Vagina (tissue), 2 donors: ENCODE measurements at regions not wholly inside any gene's neighbourhood (a gene's known extent, or its start where the extent isn't known, plus 50 kb on each side); places are given as distances from the start of the nearest gene placed in this dataset.

Source experiments
- DNase-seq, 2 donors: peaks; one replicate each; pipeline ENCODE4 v3.0.0-alpha.2; 2017; ENCODE audit errors: extremely low spot score in 2 of 2
- H3K27ac ChIP-seq: fragments of 200-600 bp; sonication (generic); one replicate; pipeline ENCODE4 v1.5.1; 2019
- H3K27me3 ChIP-seq: fragments of 200-600 bp; sonication (generic); one replicate; pipeline ENCODE4 v1.5.1; 2019
- H3K36me3 ChIP-seq, 2 donors: fragments of 200-600 bp; sonication (generic); one replicate each; pipeline ENCODE4 v1.5.1; 2017 to 2019
- H3K4me1 ChIP-seq: fragments of 200-600 bp; sonication (generic); one replicate; pipeline ENCODE4 v1.5.1; 2019
- H3K4me3 ChIP-seq, 2 donors: fragments of 200-600 bp; sonication (generic); 1 replicate in 1 of 2; 2 replicates in 1 of 2; pipeline ENCODE4 v1.5.1; 2016 to 2019
- H3K9me3 ChIP-seq: fragments of 200-600 bp; sonication (generic); one replicate; pipeline ENCODE4 v1.5.1; 2019
- CTCF ChIP-seq, 3 experiments: fragments of 450-650 bp in 2 of 3; fragments of 200-600 bp in 1 of 3; sonication (generic) in 1 of 3; IDR thresholded peaks; one replicate each; pipeline ENCODE4 v1.5.1; 2017 to 2019; ENCODE audit warnings: antibody characterized with exemption in 3 of 3, mild to moderate bottlenecking in 2 of 3, moderate library complexity in 2 of 3
- POLR2A ChIP-seq, 2 donors: fragments of 450-650 bp; IDR thresholded peaks; one replicate each; pipeline ENCODE4 v1.6.1; 2017; ENCODE audit warnings: antibody characterized with exemption in 2 of 2, mild to moderate bottlenecking in 2 of 2, moderate library complexity in 2 of 2
- POLR2AphosphoS5 ChIP-seq, 2 donors: sonication (generic); formaldehyde crosslinking; IDR thresholded peaks; one replicate each; pipeline ENCODE4 v1.9.0; 2017; ENCODE audit warnings: antibody characterized with exemption in 2 of 2, mild to moderate bottlenecking in 2 of 2, low read depth in 1 of 2; ENCODE audit not compliant: insufficient read depth in 1 of 2
- intact Hi-C: fragments of 100-400 bp; cut with DNase I; formaldehyde crosslinking; loops from one replicate; pipeline ENCODE4 v1.15.1; 2023

GRCh38 chr5:2102819-2103776 is 220.4 kb upstream of the IRX4 start:
- H3K27me3 ChIP-seq, result no peaks in the 10 kb centered on the region
- no peak for DNase-seq
- TF ChIP-seq CTCF (IDR thresholded peaks at IDR 0.05) (no peak), POLR2AphosphoS5 (IDR thresholded peaks at IDR 0.05; ENCODE audit: insufficient read depth in 1 of 2, low read depth in 1 of 2) (no peak), POLR2A (IDR thresholded peaks at IDR 0.05) (no peak)
- H3K36me3 ChIP-seq, result no peaks in the 10 kb centered on the region
- intact Hi-C loops, result no loop called here
- H3K9me3 ChIP-seq, result no peaks in the 10 kb centered on the region
- H3K27ac ChIP-seq, result no peak overlapping the region
- no peak overlapping the region for H3K4me3 ChIP-seq
- no peaks in the 10 kb centered on the region for H3K4me1 ChIP-seq

- Histone ChIP-seq H3K27ac (no peak overlapping the region), H3K4me1 (no peaks in the 10 kb centered on the region), H3K36me3 (no peaks in the 10 kb centered on the region), H3K9me3 (no peaks in the 10 kb centered on the region), H3K4me3 (no peak overlapping the region), H3K27me3 (no peaks in the 10 kb centered on the region)
- no peak for TF ChIP-seq POLR2A (IDR thresholded peaks at IDR 0.05)
- no peak for TF ChIP-seq CTCF (IDR thresholded peaks at IDR 0.05)
- TF ChIP-seq POLR2AphosphoS5 (IDR thresholded peaks at IDR 0.05; ENCODE audit: insufficient read depth in 1 of 2, low read depth in 1 of 2), result no peak
- DNase-seq, result no peak
- intact Hi-C loops, result no loop called here
These were observed 219.0 kb upstream of the IRX4 start for GRCh38 chr5:2101685-2102084.

GRCh38 chr5:2096887-2097505 is 214.3 kb upstream of the IRX4 start:
- TF ChIP-seq CTCF (IDR thresholded peaks at IDR 0.05) (no peak), POLR2AphosphoS5 (IDR thresholded peaks at IDR 0.05; ENCODE audit: insufficient read depth in 1 of 2, low read depth in 1 of 2) (no peak), POLR2A (IDR thresholded peaks at IDR 0.05) (no peak)
- intact Hi-C loops, result no loop called here
- H3K4me1 ChIP-seq, result no peaks in the 10 kb centered on the region
- H3K9me3 ChIP-seq, result no peaks in the 10 kb centered on the region
- no peak for DNase-seq
- H3K27ac ChIP-seq, result no peak overlapping the region
- H3K36me3 ChIP-seq, result no peaks in the 10 kb centered on the region
- no peaks in the 10 kb centered on the region for H3K27me3 ChIP-seq
- H3K4me3 ChIP-seq, result no peak overlapping the region

- H3K9me3 ChIP-seq, result no peaks in the 10 kb centered on the region
- intact Hi-C loops, result no loop called here
- no peak overlapping the region for H3K27ac ChIP-seq
- no peaks in the 10 kb centered on the region for H3K4me1 ChIP-seq
- H3K27me3 ChIP-seq, result no peaks in the 10 kb centered on the region
- H3K36me3 ChIP-seq, result no peaks in the 10 kb centered on the region
- TF ChIP-seq POLR2AphosphoS5 (IDR thresholded peaks at IDR 0.05; ENCODE audit: insufficient read depth in 1 of 2, low read depth in 1 of 2) (no peak), POLR2A (IDR thresholded peaks at IDR 0.05) (no peak), CTCF (IDR thresholded peaks at IDR 0.05) (no peak)
- DNase-seq, result no peak
- H3K4me3 ChIP-seq, result no peak overlapping the region
These were observed 212.3 kb upstream of the IRX4 start for GRCh38 chr5:2095011-2095410.

- no peak for DNase-seq
- Histone ChIP-seq H3K9me3 (no peaks in the 10 kb centered on the region), H3K27me3 (no peaks in the 10 kb centered on the region), H3K4me3 (no peak overlapping the region), H3K4me1 (no peaks in the 10 kb centered on the region), H3K27ac (no peak overlapping the region), H3K36me3 (no peaks in the 10 kb centered on the region)
- intact Hi-C loops, result no loop called here
- TF ChIP-seq POLR2A (IDR thresholded peaks at IDR 0.05) (no peak), CTCF (IDR thresholded peaks at IDR 0.05) (no peak), POLR2AphosphoS5 (IDR thresholded peaks at IDR 0.05; ENCODE audit: insufficient read depth in 1 of 2, low read depth in 1 of 2) (no peak)
These were observed 211.9 kb upstream of the IRX4 start for GRCh38 chr5:2094616-2094995.
